ENCODE measurements at regions not wholly inside any gene's neighbourhood (a gene's known extent, or its start where the extent isn't known, plus 50 kb on each side); places are given as distances from the start of the nearest gene placed in this dataset.

DNA sequence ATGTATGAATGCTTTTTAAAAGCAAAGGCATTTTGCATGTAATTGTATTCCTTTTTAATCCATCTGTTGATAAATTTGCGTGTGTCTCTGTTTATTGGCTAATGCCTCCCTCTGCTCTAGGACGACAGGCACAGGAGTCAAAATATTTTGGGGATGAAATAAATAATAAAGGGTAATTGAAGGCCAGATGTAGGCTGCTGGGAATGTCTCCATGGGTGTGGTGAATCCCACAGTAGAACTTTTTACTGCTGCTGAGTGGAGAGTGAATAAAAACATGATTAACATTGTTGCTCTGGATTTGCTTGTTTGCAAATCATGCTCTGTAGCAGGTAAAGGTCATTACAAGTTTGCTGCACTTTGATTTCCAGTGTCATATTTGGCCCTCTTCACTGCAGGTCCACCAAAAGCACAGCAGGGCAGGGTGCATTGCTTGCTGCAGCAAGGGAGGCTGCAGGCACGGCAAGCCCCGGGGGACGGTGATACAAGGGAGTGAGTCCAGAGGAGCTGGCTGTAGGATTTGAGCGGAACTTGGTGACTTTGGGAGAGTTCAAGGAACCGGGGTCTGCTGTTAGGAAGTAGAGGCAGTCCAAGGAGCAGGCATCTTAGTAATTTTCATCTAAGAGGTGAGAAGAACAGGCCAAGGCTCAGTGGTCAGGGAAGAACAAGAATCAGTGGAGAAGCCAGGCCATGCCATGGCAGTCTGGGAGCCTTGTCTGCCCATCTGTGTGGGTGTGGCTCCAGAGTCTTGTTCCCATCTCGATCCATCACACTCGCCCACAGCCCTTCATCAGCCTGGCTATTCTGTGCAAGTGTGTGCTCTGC lies 201.5 kb upstream of the RAB6C start:
- DNase-seq = no peak

GRCh38 chr2:129778584-129778877 lies 200.9 kb upstream of the RAB6C start:
- no peak for DNase-seq

DNA sequence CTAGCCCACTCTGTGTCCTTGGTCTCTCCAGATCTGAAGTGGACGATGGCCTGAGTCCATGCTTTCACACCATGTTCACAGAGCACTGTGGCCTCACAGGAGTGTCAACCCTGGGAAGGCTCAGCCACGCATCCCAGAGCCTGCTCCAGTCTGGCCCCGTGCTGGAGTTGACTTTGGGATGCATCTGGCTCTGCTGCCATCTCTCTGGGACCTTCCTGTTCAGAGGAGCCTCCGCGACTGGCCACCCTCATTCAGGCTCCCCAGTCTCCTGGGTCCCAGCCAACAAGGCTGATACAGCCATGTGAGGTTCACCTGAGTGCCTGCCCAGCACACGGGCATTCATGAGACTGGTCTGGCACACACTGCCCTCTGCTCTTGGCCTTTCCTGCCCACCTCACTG lies 199.7 kb upstream of the RAB6C start:
- DNase-seq = no peak

DNA sequence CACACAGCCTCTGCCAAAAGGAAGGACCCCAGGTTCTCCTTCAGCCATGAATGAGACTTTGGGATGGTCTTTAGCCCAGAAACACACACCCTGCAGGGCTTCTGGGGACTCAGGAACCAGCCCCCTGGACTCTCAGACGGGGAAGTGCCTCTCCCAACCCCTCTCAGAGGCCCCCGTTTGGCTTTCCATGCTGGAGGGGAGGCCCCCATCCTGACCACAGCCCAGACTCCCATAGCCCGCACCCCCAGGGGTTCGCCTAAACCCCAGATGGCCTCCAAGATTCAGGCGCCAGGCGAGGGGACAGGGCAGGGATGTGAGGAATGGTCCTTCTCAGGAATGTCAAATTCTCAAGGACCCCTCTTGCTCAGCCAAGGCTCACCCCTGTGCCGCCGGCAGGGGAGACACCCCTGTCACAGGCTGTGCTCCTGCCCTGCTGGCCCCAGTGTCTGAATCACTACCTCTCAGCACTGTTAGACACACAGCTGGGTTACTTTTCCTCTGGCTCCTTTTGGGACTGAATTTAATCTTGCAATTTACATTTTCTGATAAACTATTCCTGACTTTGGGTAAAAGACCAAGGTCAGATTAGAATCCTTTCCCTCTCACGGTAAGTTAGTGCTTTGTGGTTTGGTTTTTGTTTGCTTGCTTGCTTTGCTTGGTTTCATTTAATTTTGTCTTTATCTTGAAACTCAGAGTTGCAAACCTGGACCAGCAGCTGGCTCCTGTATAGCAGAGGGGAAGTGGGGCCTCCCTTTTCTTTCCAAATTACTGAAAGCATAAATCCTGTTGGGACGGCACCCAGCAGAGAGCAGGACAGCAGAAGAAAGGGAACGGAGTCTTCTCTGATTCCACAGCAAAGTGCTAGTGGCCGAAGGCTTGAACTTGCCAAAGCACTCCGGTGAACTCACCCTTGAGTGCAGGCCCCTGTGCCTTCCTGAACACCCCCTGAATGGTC lies 198.9 kb upstream of the RAB6C start:
- no peak for DNase-seq

GRCh38 chr2:129781749-129782632 lies 197.5 kb upstream of the RAB6C start:
- no peak for DNase-seq

DNA sequence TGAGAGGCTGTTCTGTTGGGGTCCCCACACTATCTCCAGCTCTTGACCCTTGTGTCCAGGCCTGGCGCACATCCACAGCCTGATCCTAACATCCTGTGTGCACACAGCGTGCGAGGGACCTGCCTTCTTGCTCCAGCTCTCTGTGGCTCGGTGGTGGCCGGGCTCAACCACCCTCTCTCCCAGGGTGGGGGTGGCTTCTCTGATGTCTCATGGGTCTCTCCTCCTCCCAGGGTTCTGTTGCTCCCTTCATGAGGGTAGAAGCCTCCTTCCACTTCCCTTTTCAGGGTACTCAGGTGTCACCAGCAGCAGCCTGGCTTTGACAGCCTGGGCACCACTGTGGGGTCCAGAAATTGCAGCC lies 196.9 kb upstream of the RAB6C start:
- DNase-seq = no peak

GRCh38 chr2:129784486-129784885 lies 195.0 kb upstream of the RAB6C start:
- no peak for DNase-seq

DNA sequence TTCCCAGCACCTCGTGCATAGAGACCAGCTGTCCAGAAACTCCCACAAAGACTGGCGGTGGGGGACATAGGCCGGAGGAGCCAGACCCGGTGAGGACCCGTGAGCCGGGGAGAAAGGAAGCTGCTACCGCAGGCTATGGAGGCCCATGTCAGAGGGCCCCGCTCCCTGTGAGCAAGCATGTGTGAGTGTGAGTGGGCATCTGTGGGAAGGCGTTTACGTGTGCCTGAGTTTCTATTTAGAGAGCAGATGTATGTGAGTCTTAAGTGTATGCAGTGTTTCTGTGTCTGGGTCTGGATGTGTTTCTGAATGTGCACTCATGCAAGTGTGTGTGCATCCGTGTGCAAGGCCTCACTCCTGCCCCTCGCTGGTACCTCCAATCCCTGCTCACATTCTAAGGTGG lies 187.8 kb upstream of the RAB6C start:
- DNase-seq = no peak

DNA sequence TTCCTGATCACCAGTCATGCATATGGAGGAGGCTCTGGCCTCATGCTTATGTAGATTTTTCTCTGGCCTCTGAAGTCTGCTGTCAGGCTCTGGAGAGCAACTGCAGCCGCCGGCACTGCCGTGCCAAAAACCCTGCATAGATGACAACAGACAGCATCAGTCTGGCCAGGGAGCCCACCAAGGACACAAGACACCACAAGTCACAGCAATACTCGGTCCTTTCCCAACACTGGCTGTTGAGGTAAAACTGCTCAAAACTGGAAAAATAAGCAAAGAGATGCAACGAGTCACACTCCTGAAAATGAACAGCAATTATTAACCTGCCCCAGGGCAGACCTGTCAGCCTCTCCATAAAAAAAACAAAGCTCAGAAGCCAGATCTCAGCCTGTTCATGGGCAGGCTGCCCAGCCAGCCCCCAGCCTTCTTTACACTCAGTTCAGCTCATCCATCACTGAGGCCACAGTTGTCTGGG lies 186.0 kb upstream of the RAB6C start:
- DNase-seq = no peak

DNA sequence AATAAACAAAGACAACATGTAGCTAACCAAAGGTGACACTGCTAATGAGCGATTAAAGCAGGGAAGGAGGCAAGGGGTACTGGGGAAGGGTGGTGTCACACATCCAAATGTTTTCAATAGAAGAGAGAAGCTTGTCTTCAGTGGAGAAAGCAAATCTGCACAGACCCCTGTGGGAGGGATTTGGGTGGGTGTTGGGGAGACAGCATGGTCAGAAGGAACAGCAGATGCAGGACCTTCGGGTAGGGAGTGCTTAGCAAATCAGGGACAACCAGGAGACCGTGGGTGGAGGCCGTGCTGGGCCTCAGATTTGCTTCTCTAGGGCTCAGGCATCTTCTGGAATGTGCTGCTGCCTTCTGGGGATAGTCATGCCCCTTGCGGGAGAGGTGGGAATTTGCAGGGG lies 185.3 kb upstream of the RAB6C start:
- DNase-seq = no peak

DNA sequence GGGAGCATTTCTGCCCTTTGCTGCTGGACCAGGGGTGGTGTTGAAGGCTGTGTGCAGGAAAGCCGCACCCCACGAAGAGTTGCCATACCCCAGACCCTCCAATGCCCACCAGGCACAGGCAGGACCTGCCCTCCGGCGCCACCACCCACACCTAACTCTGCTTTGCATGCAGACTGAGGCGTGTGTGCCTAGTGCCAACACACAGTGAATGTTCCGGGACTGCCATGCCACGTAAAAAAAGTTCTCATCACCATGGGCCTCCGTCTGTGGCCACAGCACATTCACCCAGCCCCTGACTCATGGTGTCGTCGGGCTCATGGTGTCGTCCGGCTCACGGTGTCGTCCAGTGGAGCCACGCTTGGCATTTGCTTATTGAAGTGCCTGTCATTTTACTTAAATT lies 184.9 kb upstream of the RAB6C start:
- no peak for DNase-seq

- DNase-seq = no peak
Observed at GRCh38 chr2:129796225-129796624, 183.2 kb upstream of the RAB6C start.

- DNase-seq = no peak
Observed at GRCh38 chr2:129796801-129797488, 182.5 kb upstream of the RAB6C start.

GRCh38 chr2:129797489-129798300 lies 181.8 kb upstream of the RAB6C start:
- no peak for DNase-seq

DNA sequence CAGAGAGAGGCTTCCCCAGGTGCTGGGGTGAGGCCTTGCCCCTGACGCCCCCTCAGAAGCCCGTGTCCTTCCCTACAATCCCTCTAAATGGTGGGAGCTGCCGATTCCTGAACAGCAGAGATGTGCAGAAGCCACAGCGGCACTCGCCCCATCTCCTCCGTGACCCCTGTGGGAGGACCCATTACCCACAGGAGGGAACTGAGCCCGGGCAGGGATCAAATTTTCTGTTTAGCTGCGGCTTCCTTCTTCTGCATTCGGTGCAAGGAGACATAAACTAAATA lies 181.2 kb upstream of the RAB6C start:
- DNase-seq = no peak

DNA sequence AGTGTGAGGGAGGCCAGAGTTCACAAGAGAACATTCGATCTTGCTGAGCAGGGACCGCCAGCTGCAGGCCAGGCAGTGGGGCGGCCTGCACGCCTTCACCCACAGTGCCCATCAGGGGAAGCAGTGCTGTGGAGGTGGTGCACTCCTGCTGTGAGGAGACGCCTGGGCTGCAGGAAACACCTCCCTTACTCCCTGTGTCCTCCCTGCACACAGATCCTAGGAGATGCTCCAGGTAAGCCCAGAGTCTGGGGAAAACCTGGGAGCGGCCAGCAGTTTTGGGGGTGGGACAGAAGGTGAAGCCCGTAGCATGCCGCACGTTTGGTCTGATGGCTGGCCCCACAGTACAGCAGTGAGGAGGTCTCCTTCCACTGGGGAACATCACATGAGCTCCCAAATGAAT lies 180.8 kb upstream of the RAB6C start:
- no peak for DNase-seq

DNA sequence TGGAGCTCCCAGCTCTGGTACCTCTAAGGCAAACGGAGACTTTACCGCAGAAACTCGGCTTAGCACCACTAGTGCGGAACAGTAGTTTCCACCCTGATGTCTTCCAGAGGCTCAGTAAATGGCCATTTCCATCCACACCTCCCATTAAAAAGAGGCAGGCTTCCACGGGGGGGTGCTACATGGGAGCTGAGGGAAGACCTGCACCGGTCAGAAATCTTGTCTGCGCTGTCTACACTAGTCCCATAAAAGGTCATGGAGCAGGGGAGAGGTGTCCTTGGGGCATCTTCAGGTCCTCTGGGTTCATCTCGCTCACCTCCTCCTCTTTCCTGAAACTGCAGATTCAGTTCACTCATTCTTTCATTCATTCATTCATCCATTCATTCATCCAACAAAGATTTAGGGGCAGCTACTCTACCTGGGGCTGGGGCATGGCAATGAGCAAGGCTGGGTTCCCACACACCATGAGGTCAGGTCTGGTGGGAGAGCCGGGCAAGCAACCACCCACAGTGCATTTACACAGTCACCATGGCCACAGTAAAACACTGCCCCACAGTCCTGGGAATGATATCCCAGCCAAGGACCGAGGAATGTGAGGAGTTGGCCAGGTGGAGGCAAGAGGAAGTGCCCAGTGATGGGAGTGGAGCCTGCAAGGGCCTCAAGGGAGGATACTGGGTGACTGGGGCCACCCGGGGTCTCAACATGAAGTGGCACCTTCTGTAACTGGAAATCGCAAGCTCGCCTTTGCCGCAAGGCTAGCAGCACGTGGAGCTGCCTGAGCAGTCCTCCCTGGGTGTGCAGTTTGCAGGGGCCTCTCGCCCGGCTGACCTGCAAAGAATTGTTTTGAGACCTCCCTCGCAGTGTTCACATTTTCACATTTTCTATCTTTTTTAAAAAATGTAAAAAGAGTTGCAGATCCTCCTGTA lies 180.2 kb upstream of the RAB6C start:
- DNase-seq = no peak

DNA sequence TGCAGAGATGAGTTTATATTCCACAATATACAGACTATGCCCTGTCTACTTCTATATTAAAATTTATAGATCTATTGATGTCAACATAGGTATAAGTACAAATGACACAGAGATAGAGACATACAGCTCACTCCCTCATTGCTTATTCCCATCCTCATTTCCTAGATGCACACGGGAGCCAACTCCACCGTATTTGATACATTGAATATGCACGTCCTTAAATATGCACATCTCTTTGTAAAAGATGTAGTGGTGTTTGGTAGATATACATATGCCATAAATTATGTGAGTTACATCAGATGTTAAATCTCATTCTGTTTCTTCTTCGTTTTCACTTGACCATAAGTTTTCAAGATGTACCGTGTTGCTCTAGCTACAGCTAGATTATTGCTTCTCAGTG lies 179.2 kb upstream of the RAB6C start:
- DNase-seq = no peak

GRCh38 chr2:129800686-129801085 lies 178.8 kb upstream of the RAB6C start:
- no peak for DNase-seq

DNA sequence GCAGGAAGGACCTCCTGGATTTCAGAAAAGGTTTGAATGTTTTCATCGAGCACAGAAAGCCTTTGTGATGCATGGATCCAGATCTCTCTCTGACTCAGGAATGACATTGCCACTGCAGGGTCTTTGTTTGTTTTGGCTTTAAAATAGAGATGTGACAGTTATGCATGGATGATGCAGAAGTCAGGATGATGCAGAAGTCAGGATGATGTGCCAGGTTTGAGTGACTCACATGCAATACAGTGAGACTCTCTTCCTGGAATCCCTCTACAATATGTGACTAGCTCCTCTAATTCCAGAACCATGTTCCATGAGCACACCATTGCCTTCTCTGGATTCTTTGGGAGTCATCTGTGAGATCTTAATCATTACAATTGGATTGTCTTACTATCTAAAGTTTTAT lies 177.9 kb upstream of the RAB6C start:
- DNase-seq = no peak

Data from C1 segment of cervical spinal cord (tissue), 14 donors.